ENCODE measurements at regions not wholly inside any gene's neighbourhood (a gene's known extent, or its start where the extent isn't known, plus 50 kb on each side); places are given as distances from the start of the nearest gene placed in this dataset.
"Not testable (repeated sequence)": the region's sequence is repeated elsewhere in the genome, so short reads cannot be mapped to it uniquely, and the experiment has no call there.

DNA sequence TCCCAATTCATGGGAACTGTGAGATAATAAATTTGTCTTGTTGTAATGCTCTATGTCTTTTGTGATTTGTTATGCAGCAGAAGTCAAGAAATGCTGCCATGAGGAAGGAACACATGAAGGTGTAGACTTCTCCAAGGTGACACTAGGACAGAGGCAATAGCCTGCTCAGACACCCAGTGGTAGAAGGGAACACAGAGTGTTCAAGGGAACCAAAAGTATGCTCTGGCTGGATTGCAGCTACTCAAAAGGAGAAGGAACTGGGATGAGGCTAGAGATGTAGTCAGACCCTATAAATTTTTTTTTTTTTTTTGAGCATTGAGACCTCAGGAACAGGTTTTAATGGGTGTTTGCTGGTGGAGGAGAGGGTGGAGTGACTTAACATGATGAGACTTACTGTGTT is 232.5 kb downstream of the PARP8 start:
- DNase-seq (ENCODE audit: low spot score), result no peak
- intact Hi-C loops (cut with DNase I), result no loop called here

- intact Hi-C loops (cut with DNase I), result no loop called here
- no peak for DNase-seq (ENCODE audit: low spot score)
These were observed 234.6 kb downstream of the PARP8 start for GRCh38 chr5:50900952-50901510.

DNA sequence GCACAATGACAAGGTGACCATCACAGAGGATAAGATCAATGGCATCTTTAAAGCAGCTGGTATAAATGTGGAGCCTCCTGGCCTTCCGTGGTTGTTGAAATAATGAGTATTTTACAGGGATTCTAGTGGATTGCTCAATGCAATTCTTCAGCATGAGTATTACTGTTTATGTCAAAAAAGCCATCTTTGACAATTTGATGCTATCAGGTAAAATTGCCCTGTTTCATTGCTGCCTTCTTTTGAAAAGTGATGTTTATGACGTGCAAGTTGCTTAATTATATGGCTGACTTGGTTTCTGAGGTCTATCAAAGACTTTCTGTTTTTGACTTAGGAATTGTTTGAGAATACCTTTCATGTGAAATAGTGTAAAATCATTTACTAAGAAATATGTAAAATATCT is 237.2 kb downstream of the PARP8 start:
- DNase-seq (ENCODE audit: low spot score), result no peak
- intact Hi-C loops (cut with DNase I), result no loop called here

DNA sequence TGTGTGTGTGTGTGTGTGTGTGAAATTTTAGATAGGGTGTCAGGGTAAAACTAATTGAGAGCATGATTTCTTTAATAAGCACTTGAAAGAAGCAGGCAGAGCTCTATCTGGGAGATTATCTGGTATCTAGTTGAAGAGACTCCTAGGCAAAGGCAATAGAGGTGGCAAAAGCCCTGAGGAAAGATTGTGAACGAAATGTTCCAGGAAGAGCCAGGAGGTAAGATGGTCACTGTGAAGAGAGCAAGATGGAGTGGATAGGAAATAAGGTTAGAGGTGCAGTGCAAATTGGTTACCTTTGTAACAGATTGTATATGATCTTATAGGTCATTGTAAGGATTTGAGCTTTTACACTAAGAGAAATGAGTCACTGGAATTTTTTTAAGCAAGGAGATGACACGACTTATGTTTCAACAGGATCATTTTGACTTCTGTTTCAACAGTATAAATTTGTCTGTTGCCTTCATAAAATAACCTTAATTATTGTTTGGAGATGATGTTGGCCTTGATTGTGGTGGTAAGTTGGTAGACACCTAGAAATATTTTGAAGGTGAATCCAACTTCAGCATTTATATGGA is 239.6 kb downstream of the PARP8 start:
- no peak for DNase-seq (ENCODE audit: low spot score)
- intact Hi-C loops (cut with DNase I), result no loop called here

DNA sequence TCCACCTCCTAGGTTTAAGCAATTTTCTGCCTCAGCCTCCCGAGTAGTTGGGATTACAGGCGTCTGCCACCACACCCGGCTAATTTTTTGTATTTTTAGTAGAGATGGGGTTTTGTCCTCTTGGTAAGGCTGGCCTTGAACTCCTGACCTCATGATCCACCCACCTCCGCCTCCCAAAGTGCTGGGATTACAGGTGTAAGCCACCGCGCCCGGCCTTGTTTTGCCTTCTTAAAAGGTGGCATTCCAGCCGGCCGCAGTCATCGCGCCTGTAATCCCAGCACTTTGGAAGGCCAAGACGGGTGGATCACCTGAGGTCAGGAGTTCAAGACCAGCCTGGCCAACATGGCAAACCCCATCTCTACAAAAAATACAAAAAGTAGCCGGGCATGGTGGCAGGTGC is 253.7 kb downstream of the PARP8 start:
- DNase-seq (ENCODE audit: low spot score); intact Hi-C loops (cut with DNase I): not testable (repeated sequence)

DNA sequence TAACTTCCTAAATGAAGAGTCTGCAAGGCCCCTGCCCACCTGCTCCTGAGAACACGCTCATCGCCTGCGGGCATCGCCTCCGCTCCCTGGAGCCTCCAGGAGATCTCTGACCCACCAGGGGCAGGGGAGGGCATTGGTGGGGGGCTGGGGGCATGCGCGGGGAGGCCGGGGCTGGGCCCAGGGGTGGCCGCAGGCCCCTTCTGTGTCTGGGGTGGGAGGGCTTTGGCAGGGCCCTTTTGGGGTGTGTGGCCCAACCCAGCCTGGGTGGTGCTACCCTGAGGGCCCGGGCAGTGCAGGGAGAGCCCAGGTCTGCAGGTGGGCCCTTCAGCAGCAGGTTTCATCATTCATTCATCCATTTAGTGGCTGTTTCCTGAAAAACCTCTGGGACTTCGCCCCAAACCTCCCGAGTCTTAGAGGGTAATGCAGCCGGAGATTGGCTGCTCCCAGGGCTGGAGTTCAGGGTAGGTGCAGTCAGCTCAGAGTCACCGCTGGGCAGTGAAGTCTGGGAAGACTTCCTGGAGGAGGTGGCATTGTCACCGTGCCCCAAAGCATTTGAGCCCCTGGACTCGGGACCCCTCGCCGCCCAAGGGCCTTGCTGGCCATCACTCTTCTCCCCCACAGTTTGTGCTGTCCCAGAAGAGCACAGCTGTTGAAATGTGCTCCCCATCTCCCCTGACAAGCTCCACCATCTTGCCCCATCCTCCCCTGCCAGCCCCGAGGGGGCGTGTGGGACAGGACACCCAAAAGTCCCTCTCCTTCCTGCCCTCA is 255.1 kb downstream of the PARP8 start:
- DNase-seq (ENCODE audit: low spot score), result no peak
- intact Hi-C loops (cut with DNase I), result no loop called here

DNA sequence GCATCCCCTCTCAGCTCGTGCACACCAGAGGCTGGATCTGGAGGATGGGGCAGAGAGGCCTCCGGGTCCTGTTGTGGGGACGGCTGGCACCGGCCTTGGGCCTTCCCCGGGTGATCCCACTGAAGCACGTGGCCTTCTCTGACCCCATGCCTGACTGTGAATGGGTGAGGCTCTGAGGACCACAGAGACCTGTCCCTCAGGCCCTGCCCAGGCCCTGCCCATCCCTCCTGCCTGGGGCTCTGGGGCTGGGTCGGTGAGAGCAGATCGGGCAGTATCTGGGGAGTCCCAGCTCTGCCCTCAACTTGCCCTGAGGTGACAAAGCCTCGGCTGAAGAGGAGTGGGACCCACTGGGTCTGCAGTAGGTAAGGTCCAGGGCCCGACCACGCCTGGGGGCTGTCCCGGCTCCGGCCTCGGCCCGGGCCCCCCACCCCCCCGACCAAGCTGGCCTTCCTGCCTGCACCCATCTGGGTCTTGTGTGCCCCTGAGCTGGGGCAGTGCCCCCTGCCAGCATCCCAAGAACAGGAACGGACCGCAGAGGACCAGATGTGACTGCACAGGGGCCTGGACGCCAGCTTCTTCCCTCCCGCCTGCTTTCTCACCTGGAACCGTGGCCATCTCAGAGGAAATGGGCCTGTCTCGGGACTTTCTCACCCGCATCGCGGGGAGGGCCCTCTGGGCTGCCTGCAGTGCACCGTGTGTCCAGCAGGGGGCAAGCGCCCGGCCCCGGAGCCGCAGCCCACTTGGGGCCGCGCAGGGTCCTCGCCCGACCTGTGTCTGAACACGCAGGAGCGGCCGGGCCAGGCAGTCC is 255.9 kb downstream of the PARP8 start:
- intact Hi-C loops (cut with DNase I); DNase-seq (ENCODE audit: low spot score): not testable (repeated sequence)

GRCh38 chr5:50922942-50923767 is 256.7 kb downstream of the PARP8 start:
- DNase-seq (ENCODE audit: low spot score), result no peak
- intact Hi-C loops (cut with DNase I), result no loop called here

DNA sequence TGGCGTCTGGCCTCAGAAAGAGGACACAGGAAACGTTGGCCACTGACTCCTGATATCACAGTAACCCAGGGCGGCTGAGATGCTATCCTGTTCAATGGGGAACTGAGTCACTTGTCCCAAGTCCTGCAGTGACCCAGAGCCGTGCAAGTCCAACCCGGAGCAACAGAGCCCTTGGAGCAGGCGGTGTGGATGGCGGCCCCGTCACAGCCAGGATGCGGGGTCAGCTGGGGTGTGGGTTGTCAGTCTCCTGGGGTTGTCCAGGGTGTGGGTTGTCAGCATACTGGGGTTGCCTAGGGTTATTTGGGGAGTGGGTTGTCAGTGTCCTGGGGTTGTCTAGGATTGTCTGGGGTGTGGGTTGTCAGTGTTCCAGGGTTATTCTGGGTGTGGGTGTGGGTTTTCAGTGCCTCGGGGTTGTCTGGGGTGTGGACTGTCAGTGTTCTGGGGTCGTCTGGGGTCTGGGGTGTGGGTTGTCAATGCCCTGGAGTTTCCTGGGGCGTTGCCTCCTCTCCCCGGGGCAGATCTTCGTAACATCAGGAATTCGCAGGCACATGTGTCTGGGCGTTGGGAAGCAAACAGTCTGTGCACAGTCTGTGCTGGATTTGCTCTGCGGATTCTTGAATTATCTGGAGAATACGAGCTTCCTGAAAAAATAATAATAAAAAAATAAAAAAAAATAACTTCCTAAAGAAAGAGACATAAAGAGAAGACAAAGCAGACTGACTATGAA is 257.5 kb downstream of the PARP8 start:
- DNase-seq (ENCODE audit: low spot score), result no peak
- intact Hi-C loops (cut with DNase I), result no loop called here

- DNase-seq (ENCODE audit: low spot score), result no peak
These were observed 261.5 kb downstream of the PARP8 start for GRCh38 chr5:50927953-50928352.

GRCh38 chr5:50929174-50929573 is 262.7 kb downstream of the PARP8 start:
- intact Hi-C loops (cut with DNase I), result no loop called here

More at GRCh38 chr5:50927953-50928352, 261.5 kb downstream of the PARP8 start:
- intact Hi-C loops (cut with DNase I), result no loop called here

DNA sequence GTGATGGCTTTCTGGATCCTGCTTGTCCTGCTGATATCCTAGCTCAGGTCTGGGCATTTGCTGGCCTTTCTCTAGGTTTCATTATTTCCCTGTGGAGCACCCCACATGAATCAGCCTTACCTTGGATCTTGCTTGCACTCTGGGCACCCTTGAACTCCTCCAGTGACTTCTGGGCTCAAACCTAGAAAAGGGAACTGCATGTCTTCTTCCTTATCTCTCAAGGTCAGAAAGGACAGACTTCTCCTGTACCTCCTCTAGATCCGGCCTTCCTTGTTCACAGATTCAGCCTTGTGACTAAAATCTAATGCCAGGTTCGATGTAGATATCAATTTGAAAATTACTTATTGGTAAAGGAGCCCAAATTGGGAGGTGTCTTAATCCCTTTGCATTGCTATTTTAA is 267.9 kb downstream of the PARP8 start:
- intact Hi-C loops (cut with DNase I), result no loop called here
- no peak for DNase-seq (ENCODE audit: low spot score)

More at GRCh38 chr5:50929174-50929573, 262.7 kb downstream of the PARP8 start:
- DNase-seq (ENCODE audit: low spot score), result no peak

DNA sequence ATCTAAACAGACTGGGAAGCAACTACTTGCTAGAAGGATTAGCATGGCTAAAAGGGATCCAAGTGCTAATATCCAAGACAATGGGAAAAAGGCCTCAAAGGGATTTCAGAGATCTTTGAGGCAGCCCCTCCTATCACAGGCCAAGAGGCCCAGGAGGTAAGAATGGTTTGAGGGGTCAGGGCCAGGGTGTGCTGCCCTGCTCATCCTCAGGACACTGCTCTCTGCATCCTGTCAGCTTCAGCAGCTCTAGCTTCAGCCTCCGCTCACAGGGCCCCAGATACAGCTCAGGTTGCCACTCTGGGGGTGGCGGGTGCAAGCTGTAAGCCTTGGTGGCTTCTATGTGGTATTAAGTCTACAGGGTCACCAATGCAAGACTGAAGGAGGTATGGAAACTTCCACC is 278.7 kb downstream of the PARP8 start:
- intact Hi-C loops (cut with DNase I), result no loop called here
- DNase-seq (ENCODE audit: low spot score), result no peak

GRCh38 chr5:50947906-50948683 is 281.7 kb downstream of the PARP8 start:
- DNase-seq (ENCODE audit: low spot score), result no peak
- intact Hi-C loops (cut with DNase I), result no loop called here

- intact Hi-C loops (cut with DNase I), result loop anchor here in 1 of 2 donors (1.0 kb wide), 1 partner anchor 15 kb away; no protein-coding TSS in a partner anchor
These were observed 286.9 kb downstream of the PARP8 start for GRCh38 chr5:50953290-50953689.

DNA sequence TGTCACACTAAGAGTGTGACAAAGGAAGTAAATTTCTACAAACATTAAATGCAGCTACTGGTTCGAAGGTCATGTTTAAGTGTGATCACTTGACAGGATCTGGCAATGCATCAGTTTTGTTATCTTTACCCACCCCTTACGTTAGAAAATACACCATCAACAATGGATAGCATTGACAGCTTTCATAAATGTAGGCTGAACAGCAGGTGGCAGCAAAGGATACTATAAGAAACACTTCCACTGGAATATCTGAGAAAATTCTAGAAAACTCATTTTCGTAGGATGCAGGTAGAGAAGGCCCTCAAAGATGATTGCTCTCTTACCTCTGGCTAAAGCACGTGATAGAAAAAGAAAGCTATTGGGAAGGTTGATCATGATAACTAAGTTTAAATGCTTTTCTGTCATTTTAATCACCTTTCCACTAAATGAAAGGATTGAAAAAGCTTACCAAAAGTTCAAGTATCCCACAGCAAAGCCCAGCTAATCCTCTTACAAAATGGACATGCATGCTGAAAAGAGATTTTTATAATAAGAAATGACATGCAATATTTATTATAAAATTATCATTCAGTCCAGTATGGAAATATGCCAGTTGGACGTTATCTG is 292.5 kb downstream of the PARP8 start:
- DNase-seq (ENCODE audit: low spot score), result no peak
- intact Hi-C loops (cut with DNase I), result no loop called here

More at GRCh38 chr5:50953290-50953689, 286.9 kb downstream of the PARP8 start:
- DNase-seq (ENCODE audit: low spot score), result no peak

All from posterior vena cava (tissue), 2 donors.